ENCODE measurements at regions not wholly inside any gene's neighbourhood (a gene's known extent, or its start where the extent isn't known, plus 50 kb on each side); places are given as distances from the start of the nearest gene placed in this dataset.

- H3K27ac ChIP-seq: no peak overlapping the region
- no peak overlapping the region for H3K4me3 ChIP-seq
- no peak for DNase-seq (ENCODE audit: low spot score)
- no peak for TF ChIP-seq CTCF (IDR thresholded peaks at IDR 0.05)
Measured at GRCh38 chr3:94616833-94617232, 554.0 kb downstream of the NSUN3 start.

DNA sequence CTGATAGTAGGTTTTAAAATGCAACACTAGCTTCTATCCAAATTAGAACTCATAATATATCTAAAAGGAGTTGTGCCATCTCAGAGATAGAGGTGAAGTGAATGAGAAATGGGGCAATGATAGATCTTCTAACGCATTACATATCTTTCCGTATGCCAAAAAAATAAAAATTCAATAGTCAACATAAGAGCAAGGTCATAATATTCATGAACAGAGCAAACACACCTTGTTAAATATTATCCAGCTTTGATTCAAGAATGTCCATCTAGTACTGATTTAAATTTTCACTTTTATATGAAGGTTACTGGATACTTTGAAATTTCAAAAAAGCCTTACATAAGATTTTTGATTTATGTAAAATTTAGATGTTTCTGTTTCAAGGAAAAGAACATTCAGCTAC lies 554.5 kb downstream of the NSUN3 start:
- no peak for TF ChIP-seq CTCF (IDR thresholded peaks at IDR 0.05)
- no peak overlapping the region for H3K4me3 ChIP-seq
- DNase-seq (ENCODE audit: low spot score): no peak
- H3K27ac ChIP-seq: no peak overlapping the region

DNA sequence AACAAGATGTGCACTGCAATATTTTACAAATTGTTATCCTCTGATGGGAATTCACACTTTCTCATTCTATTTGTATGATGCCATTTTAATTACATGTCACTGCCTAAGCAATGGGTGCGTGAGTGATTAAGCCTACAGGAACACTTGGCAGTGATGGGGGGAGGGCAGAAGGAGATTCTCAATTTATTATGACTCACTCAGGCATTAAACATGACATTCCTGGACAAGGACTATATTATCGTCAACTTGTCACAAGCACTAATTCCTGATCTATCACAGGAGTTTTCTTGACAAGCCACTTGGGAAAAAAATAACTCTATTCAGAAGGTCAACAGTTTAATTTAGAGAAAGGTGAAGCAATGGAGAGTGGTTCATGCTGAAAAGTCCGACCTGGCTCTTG lies 556.8 kb downstream of the NSUN3 start:
- Histone ChIP-seq H3K27ac (no peak overlapping the region), H3K4me3 (no peak overlapping the region)
- DNase-seq (ENCODE audit: low spot score): no peak
- TF ChIP-seq CTCF (IDR thresholded peaks at IDR 0.05): no peak

DNA sequence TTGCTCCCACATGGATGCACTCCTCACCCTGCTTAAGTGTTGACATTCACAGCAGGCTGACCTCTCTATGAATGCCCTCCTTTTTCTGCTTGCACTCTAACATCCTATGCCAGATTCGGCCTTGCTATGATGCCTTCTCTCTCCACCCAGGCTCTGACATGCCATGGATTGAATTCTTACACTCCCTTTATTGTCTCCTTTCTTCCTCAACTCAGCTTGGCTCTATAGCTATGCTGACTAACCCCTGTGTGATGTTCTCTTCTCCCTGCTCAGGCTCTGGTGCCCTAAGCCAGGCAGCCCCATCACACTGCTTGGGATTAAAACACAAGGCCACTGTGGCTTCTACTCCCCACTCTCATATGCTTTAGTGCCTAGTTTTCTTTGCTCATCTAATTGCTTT lies 563.7 kb downstream of the NSUN3 start:
- H3K4me3 ChIP-seq: no peak overlapping the region
- DNase-seq (ENCODE audit: low spot score): no peak
- no peak for TF ChIP-seq CTCF (IDR thresholded peaks at IDR 0.05)
- no peak overlapping the region for H3K27ac ChIP-seq

GRCh38 chr3:94627689-94628088 lies 564.8 kb downstream of the NSUN3 start:
- Histone ChIP-seq H3K27ac (no peak overlapping the region), H3K4me3 (no peak overlapping the region)
- DNase-seq (ENCODE audit: low spot score): no peak
- no peak for TF ChIP-seq CTCF (IDR thresholded peaks at IDR 0.05)

GRCh38 chr3:94643400-94643799 lies 580.5 kb downstream of the NSUN3 start:
- no peak for TF ChIP-seq CTCF (IDR thresholded peaks at IDR 0.05)

DNA sequence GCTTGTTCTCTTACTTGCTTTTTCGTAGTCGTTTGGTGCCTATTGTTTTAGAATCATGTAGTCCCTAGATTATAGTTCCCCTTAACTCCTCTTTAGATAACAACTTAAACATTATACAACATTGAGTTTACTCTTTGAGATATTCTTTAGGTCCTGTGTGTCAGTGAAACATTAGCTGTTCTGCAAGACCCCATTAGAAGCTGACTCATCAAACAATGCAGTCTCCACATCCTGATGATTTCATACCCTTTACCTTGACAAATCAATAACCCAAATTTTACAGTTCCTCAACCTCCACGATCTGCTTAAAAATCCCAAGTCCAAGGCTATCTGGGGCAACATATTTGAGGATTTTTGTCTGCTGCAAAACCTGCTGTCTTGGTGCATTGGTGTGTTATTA lies 582.9 kb downstream of the NSUN3 start:
- TF ChIP-seq CTCF (IDR thresholded peaks at IDR 0.05): no peak

More at GRCh38 chr3:94643400-94643799, 580.5 kb downstream of the NSUN3 start:
- no peak overlapping the region for H3K27ac ChIP-seq
- DNase-seq (ENCODE audit: low spot score): no peak
- H3K4me3 ChIP-seq: no peak overlapping the region

More for the DNA sequence above, 582.9 kb downstream of the NSUN3 start:
- no peak for DNase-seq (ENCODE audit: low spot score)
- H3K4me3 ChIP-seq: no peak overlapping the region
- no peak overlapping the region for H3K27ac ChIP-seq

All from coronary artery (tissue), 2 donors.